ENCODE measurements at regions not wholly inside any gene's neighbourhood (a gene's known extent, or its start where the extent isn't known, plus 50 kb on each side); places are given as distances from the start of the nearest gene placed in this dataset.

GRCh38 chr20:48291896-48292295, 506.6 kb upstream of the SULF2 start:
- TF ChIP-seq CTCF (IDR thresholded peaks at IDR 0.05; ENCODE audit: low read depth, low read length), result no peak
- no peak for TF ChIP-seq POLR2A (IDR thresholded peaks at IDR 0.05; ENCODE audit: extremely low read depth, insufficient read length)
